ENCODE measurements at regions not wholly inside any gene's neighbourhood (a gene's known extent, or its start where the extent isn't known, plus 50 kb on each side); places are given as distances from the start of the nearest gene placed in this dataset.

GRCh38 chr7:52030722-52031121 is 714.1 kb upstream of the COBL start:
- no peak for DNase-seq (ENCODE audit: low read depth)

GRCh38 chr7:52026140-52026539 is 709.5 kb upstream of the COBL start:
- no peak for DNase-seq (ENCODE audit: low read depth)

GRCh38 chr7:52021343-52021742 is 704.7 kb upstream of the COBL start:
- DNase-seq (ENCODE audit: low read depth), result no peak

GRCh38 chr7:52018680-52019054 is 702.1 kb upstream of the COBL start:
- no peak for DNase-seq (ENCODE audit: low read depth)

- DNase-seq (ENCODE audit: low read depth), result no peak
Observed at GRCh38 chr7:52017802-52018679, 701.4 kb upstream of the COBL start.

- DNase-seq (ENCODE audit: low read depth), result no peak
Observed at GRCh38 chr7:52009181-52009580, 692.6 kb upstream of the COBL start.

GRCh38 chr7:52006674-52007073 is 690.1 kb upstream of the COBL start:
- no peak for DNase-seq (ENCODE audit: low read depth)

- no peak for DNase-seq (ENCODE audit: low read depth)
Observed at GRCh38 chr7:52005613-52006012, 689.0 kb upstream of the COBL start.

- DNase-seq (ENCODE audit: low read depth), result no peak
Observed at GRCh38 chr7:51995596-51996179, 679.1 kb upstream of the COBL start.

GRCh38 chr7:51982653-51983052 is 666.0 kb upstream of the COBL start:
- no peak for DNase-seq (ENCODE audit: low read depth)

GRCh38 chr7:51980812-51981211 is 664.2 kb upstream of the COBL start:
- no peak for DNase-seq (ENCODE audit: low read depth)

- no peak for DNase-seq (ENCODE audit: low read depth)
Observed at GRCh38 chr7:51980313-51980712, 663.7 kb upstream of the COBL start.

- no peak for DNase-seq (ENCODE audit: low read depth)
Observed at GRCh38 chr7:51977913-51978312, 661.3 kb upstream of the COBL start.

- DNase-seq (ENCODE audit: low read depth), result no peak
Observed at GRCh38 chr7:51973939-51974338, 657.3 kb upstream of the COBL start.

GRCh38 chr7:51973071-51973470 is 656.5 kb upstream of the COBL start:
- DNase-seq (ENCODE audit: low read depth), result no peak

- DNase-seq (ENCODE audit: low read depth), result no peak
Observed at GRCh38 chr7:51970961-51971665, 654.5 kb upstream of the COBL start.

- DNase-seq (ENCODE audit: low read depth), result no peak
Observed at GRCh38 chr7:51968461-51968860, 651.9 kb upstream of the COBL start.

- DNase-seq (ENCODE audit: low read depth), result no peak
Observed at GRCh38 chr7:51965454-51965853, 648.8 kb upstream of the COBL start.

GRCh38 chr7:51961804-51962203 is 645.2 kb upstream of the COBL start:
- DNase-seq (ENCODE audit: low read depth), result no peak

- no peak for DNase-seq (ENCODE audit: low read depth)
Observed at GRCh38 chr7:51950813-51951212, 634.2 kb upstream of the COBL start.

- DNase-seq (ENCODE audit: low read depth), result no peak
Observed at GRCh38 chr7:51949726-51950644, 633.4 kb upstream of the COBL start.

GRCh38 chr7:51930834-51931233 is 614.2 kb upstream of the COBL start:
- DNase-seq (ENCODE audit: low read depth), result no peak
